SK-MEL-5 (cell line): ENCODE measurements at regions not wholly inside any gene's neighbourhood (a gene's known extent, or its start where the extent isn't known, plus 50 kb on each side); places are given as distances from the start of the nearest gene placed in this dataset.
"Not testable (repeated sequence)": the region's sequence is repeated elsewhere in the genome, so short reads cannot be mapped to it uniquely, and the experiment has no call there.

ENCODE experiments used
- DNase-seq: peaks from one replicate; pipeline ENCODE4 v3.0.0-alpha.2; 2016; ENCODE audit warnings: low read depth, low spot score
- in situ Hi-C: cut with HindIII; loops from 2 replicates; pipeline ENCODE4 v1.10.0; 2016; ENCODE audit warnings: low sequenced_read_pairs, high pct_unique_total_duplicates, low pct_unique_long_range_greater_than_20kb

- no peak for DNase-seq
- in situ Hi-C loops = no loop called here
These were observed 640.8 kb downstream of the EFNB2 start for GRCh38 chr13:105894697-105895096.

- in situ Hi-C loops = no loop called here
- no peak for DNase-seq
These were observed 645.0 kb downstream of the EFNB2 start for GRCh38 chr13:105890509-105890908.

GRCh38 chr13:105878119-105878700 is 657.3 kb downstream of the EFNB2 start:
- in situ Hi-C loops = no loop called here
- no peak for DNase-seq

GRCh38 chr13:105874814-105875213 is 660.6 kb downstream of the EFNB2 start:
- no peak for DNase-seq
- in situ Hi-C loops = no loop called here

GRCh38 chr13:105871768-105872167 is 663.7 kb downstream of the EFNB2 start:
- DNase-seq = no peak
- in situ Hi-C loops = no loop called here

- no peak for DNase-seq
- in situ Hi-C loops = no loop called here
These were observed 664.1 kb downstream of the EFNB2 start for GRCh38 chr13:105871326-105871725.

GRCh38 chr13:105863300-105863920 is 672.1 kb downstream of the EFNB2 start:
- no peak for DNase-seq
- in situ Hi-C loops = no loop called here

GRCh38 chr13:105848494-105848893 is 687.0 kb downstream of the EFNB2 start:
- DNase-seq = no peak
- in situ Hi-C loops = no loop called here

GRCh38 chr13:105847527-105848291 is 687.8 kb downstream of the EFNB2 start:
- in situ Hi-C loops = no loop called here
- DNase-seq = no peak

GRCh38 chr13:105846923-105847322 is 688.5 kb downstream of the EFNB2 start:
- in situ Hi-C loops = no loop called here
- no peak for DNase-seq

GRCh38 chr13:105841286-105841685 is 694.2 kb downstream of the EFNB2 start:
- no peak for DNase-seq
- in situ Hi-C loops = no loop called here

- no peak for DNase-seq
- in situ Hi-C loops = no loop called here
These were observed 697.2 kb downstream of the EFNB2 start for GRCh38 chr13:105838231-105838630.

- DNase-seq, in situ Hi-C loops: not testable (repeated sequence)
These were observed 698.2 kb downstream of the EFNB2 start for GRCh38 chr13:105837295-105837694.

GRCh38 chr13:105830821-105831220 is 704.6 kb downstream of the EFNB2 start:
- in situ Hi-C loops = no loop called here
- no peak for DNase-seq

- in situ Hi-C loops = no loop called here
- no peak for DNase-seq
These were observed 708.2 kb downstream of the EFNB2 start for GRCh38 chr13:105827111-105827809.

GRCh38 chr13:105825071-105825470 is 710.4 kb downstream of the EFNB2 start:
- DNase-seq = no peak
- in situ Hi-C loops = no loop called here

GRCh38 chr13:105821337-105821736 is 714.1 kb downstream of the EFNB2 start:
- DNase-seq = no peak
- in situ Hi-C loops = no loop called here

- DNase-seq = no peak
- in situ Hi-C loops = no loop called here
These were observed 715.0 kb downstream of the EFNB2 start for GRCh38 chr13:105820415-105820814.
